Muscle layer of colon (tissue), 2 donors: ENCODE measurements at regions not wholly inside any gene's neighbourhood (a gene's known extent, or its start where the extent isn't known, plus 50 kb on each side); places are given as distances from the start of the nearest gene placed in this dataset.

ENCODE experiments used
- H3K27ac ChIP-seq: one replicate; pipeline ENCODE4 v1.7.0; 2013; ENCODE audit warnings: low read depth, mild to moderate bottlenecking, low read length, moderate library complexity
- H3K27me3 ChIP-seq, 2 donors: one replicate each; pipeline ENCODE4 v1.7.0; 2013; ENCODE audit warnings: low read length in 2 of 2, mild to moderate bottlenecking in 2 of 2; ENCODE audit not compliant: insufficient read depth in 2 of 2, control insufficient read depth in 1 of 2
- H3K36me3 ChIP-seq: one replicate; pipeline ENCODE4 v1.7.0; 2013; ENCODE audit warnings: mild to moderate bottlenecking, low read length; ENCODE audit not compliant: insufficient read depth
- H3K4me1 ChIP-seq: one replicate; pipeline ENCODE4 v1.7.0; 2013; ENCODE audit warnings: mild to moderate bottlenecking, low read length; ENCODE audit not compliant: insufficient read depth
- H3K4me3 ChIP-seq, 2 donors: one replicate each; pipeline ENCODE4 v1.7.0; 2013; ENCODE audit warnings: low read length in 2 of 2, low read depth in 1 of 2, mild to moderate bottlenecking in 1 of 2, moderate library complexity in 1 of 2
- H3K9ac ChIP-seq: one replicate; pipeline ENCODE4 v1.7.0; 2013; ENCODE audit warnings: low read length
- H3K9me3 ChIP-seq: one replicate; pipeline ENCODE4 v1.7.0; 2013; ENCODE audit warnings: mild to moderate bottlenecking, low read length
- donor health status: abdominal sarcoma.
- donor health status: Adenocarcinoma of cecum.

GRCh38 chr10:58028597-58029366, 238.9 kb downstream of the IPMK start:
- Histone ChIP-seq H3K4me3 (no peak overlapping the region), H3K27me3 (no peaks in the 10 kb centered on the region), H3K9ac (no peak overlapping the region), H3K4me1 (no peaks in the 10 kb centered on the region), H3K36me3 (no peaks in the 10 kb centered on the region), H3K9me3 (no peaks in the 10 kb centered on the region), H3K27ac (no peak overlapping the region)

- H3K27me3 ChIP-seq = no peaks in the 10 kb centered on the region
- no peak overlapping the region for H3K4me3 ChIP-seq
- no peak overlapping the region for H3K9ac ChIP-seq
- H3K4me1 ChIP-seq = no peaks in the 10 kb centered on the region
- no peaks in the 10 kb centered on the region for H3K9me3 ChIP-seq
- no peak overlapping the region for H3K27ac ChIP-seq
- H3K36me3 ChIP-seq = no peaks in the 10 kb centered on the region
Observed at GRCh38 chr10:58027426-58027825, 240.3 kb downstream of the IPMK start.

- Histone ChIP-seq H3K36me3 (no peaks in the 10 kb centered on the region), H3K27me3 (no peaks in the 10 kb centered on the region), H3K4me3 (no peak overlapping the region), H3K4me1 (no peaks in the 10 kb centered on the region), H3K9me3 (no peaks in the 10 kb centered on the region), H3K9ac (no peak overlapping the region), H3K27ac (no peak overlapping the region)
Observed at GRCh38 chr10:58026036-58026435, 241.7 kb downstream of the IPMK start.

GRCh38 chr10:58023341-58024073, 244.2 kb downstream of the IPMK start:
- H3K27ac ChIP-seq = no peak overlapping the region
- H3K27me3 ChIP-seq = no peaks in the 10 kb centered on the region
- H3K9ac ChIP-seq = no peak overlapping the region

DNA sequence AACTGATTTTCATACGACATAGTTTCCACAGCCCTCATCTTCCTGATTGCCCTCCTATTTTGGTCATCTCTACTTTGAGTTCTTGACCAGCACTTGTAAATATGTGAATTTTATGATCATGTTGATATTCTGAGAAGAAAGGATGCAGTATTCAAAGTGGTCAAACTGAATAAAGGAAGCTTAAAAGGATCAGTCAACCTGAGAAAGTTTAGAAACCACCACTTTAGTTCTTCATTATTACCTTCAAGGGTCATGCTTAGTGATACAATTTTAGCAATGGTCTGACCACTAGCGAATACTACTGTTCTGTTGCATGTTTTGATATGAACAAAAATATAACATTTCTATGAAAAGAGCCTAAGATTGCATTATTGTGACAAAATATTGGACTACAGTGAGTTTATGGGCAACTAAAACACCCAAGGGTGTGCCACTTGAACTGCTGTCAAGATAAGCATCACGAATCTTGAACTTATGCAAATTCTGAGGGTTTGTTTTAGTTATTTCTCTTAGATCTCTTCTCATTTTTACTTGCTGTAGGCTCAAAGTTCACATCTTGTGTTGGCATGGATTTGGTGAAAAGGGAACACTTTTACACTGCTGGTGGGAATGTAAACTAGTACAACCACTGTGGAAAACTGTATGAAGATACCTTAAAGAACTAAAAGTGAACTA, 247.7 kb downstream of the IPMK start:
- Histone ChIP-seq H3K4me1 (no peaks in the 10 kb centered on the region), H3K27ac (no peak overlapping the region), H3K4me3 (no peak overlapping the region), H3K9me3 (no peaks in the 10 kb centered on the region), H3K36me3 (no peaks in the 10 kb centered on the region), H3K9ac (no peak overlapping the region), H3K27me3 (no peaks in the 10 kb centered on the region)

More at GRCh38 chr10:58023341-58024073, 244.2 kb downstream of the IPMK start:
- Histone ChIP-seq H3K4me3 (no peak overlapping the region), H3K9me3 (no peaks in the 10 kb centered on the region), H3K4me1 (no peaks in the 10 kb centered on the region), H3K36me3 (no peaks in the 10 kb centered on the region)

- Histone ChIP-seq H3K27me3 (no peaks in the 10 kb centered on the region), H3K4me1 (no peaks in the 10 kb centered on the region), H3K9ac (no peak overlapping the region), H3K9me3 (no peaks in the 10 kb centered on the region), H3K27ac (no peak overlapping the region), H3K36me3 (no peaks in the 10 kb centered on the region), H3K4me3 (no peak overlapping the region)
Observed at GRCh38 chr10:58017719-58018367, 249.9 kb downstream of the IPMK start.

- no peak overlapping the region for H3K27ac ChIP-seq
- no peaks in the 10 kb centered on the region for H3K27me3 ChIP-seq
- no peaks in the 10 kb centered on the region for H3K4me1 ChIP-seq
- H3K9me3 ChIP-seq = no peaks in the 10 kb centered on the region
- H3K36me3 ChIP-seq = no peaks in the 10 kb centered on the region
- no peak overlapping the region for H3K4me3 ChIP-seq
- no peak overlapping the region for H3K9ac ChIP-seq
Observed at GRCh38 chr10:58016614-58017013, 251.1 kb downstream of the IPMK start.

DNA sequence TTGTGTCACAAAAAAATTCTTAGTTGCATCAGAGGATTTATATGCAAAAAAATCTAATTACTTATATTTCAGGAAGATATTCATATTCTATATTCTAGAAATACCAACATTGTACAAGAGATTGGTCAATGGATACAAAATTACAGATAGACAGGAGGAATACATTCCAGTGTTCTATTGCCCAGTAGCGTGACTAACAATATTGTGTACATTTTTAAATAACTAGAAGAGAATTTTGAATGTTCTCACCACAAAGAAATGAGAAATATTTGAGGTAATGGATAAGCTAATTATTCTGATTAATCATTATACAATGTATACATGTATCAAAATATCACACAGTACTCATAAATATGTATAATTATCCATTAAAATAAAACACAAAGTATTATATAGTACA, 253.3 kb downstream of the IPMK start:
- no peaks in the 10 kb centered on the region for H3K36me3 ChIP-seq
- H3K4me1 ChIP-seq = no peaks in the 10 kb centered on the region
- no peaks in the 10 kb centered on the region for H3K9me3 ChIP-seq
- no peak overlapping the region for H3K4me3 ChIP-seq
- no peak overlapping the region for H3K27ac ChIP-seq
- H3K27me3 ChIP-seq = no peaks in the 10 kb centered on the region
- no peak overlapping the region for H3K9ac ChIP-seq

GRCh38 chr10:58013406-58013805, 254.3 kb downstream of the IPMK start:
- H3K36me3 ChIP-seq = no peaks in the 10 kb centered on the region
- no peak overlapping the region for H3K27ac ChIP-seq
- no peak overlapping the region for H3K9ac ChIP-seq
- H3K27me3 ChIP-seq = no peaks in the 10 kb centered on the region
- H3K4me1 ChIP-seq = no peaks in the 10 kb centered on the region
- no peak overlapping the region for H3K4me3 ChIP-seq
- no peaks in the 10 kb centered on the region for H3K9me3 ChIP-seq

- Histone ChIP-seq H3K27ac (no peak overlapping the region), H3K4me1 (no peaks in the 10 kb centered on the region), H3K36me3 (no peaks in the 10 kb centered on the region), H3K27me3 (no peaks in the 10 kb centered on the region), H3K9me3 (no peaks in the 10 kb centered on the region), H3K4me3 (no peak overlapping the region), H3K9ac (no peak overlapping the region)
Observed at GRCh38 chr10:58010073-58010702, 257.5 kb downstream of the IPMK start.

GRCh38 chr10:58003945-58004344, 263.7 kb downstream of the IPMK start:
- Histone ChIP-seq H3K9ac (no peak overlapping the region), H3K9me3 (no peaks in the 10 kb centered on the region), H3K4me1 (no peaks in the 10 kb centered on the region), H3K4me3 (no peak overlapping the region), H3K27ac (no peak overlapping the region), H3K27me3 (no peaks in the 10 kb centered on the region), H3K36me3 (no peaks in the 10 kb centered on the region)
